HEK293 (cell line): ENCODE measurements at regions not wholly inside any gene's neighbourhood (a gene's known extent, or its start where the extent isn't known, plus 50 kb on each side); places are given as distances from the start of the nearest gene placed in this dataset.
"Not testable (repeated sequence)": the region's sequence is repeated elsewhere in the genome, so short reads cannot be mapped to it uniquely, and the experiment has no call there.

Experiments
- CTCF ChIA-PET: fragments of 350-600 bp; formaldehyde crosslinking; extraction: SDS; loops from one replicate; lab custom pipeline; 2021; ENCODE audit warnings: antibody characterized with exemption; lab: Yijun Ruan, JAX
- POLR2A ChIA-PET: fragments of 300-600 bp; formaldehyde crosslinking; extraction: SDS; loops from one replicate; lab custom pipeline; 2020; ENCODE audit warnings: antibody characterized with exemption, inconsistent platforms; lab: Yijun Ruan, JAX
- H3K27ac ChIP-seq: fragments of 200-500 bp; sonication (Bioruptor generic); 2 replicates; pipeline ENCODE4 v1.5.1; 2014; ENCODE audit warnings: low read depth, low read length, control low read depth, inconsistent platforms; ENCODE audit errors: extremely low read depth
- H3K36me3 ChIP-seq, 2 experiments: fragments of 200-500 bp in 1 of 2; sonication (Bioruptor generic) in 1 of 2; 1 replicate in 1 of 2; 2 replicates in 1 of 2; pipeline ENCODE4 v1.5.1; 2014 to 2017; ENCODE audit warnings: inconsistent platforms in 2 of 2, low read length in 2 of 2; ENCODE audit not compliant: control insufficient read depth in 2 of 2, insufficient read depth in 1 of 2
- H3K4me1 ChIP-seq: fragments of 200-500 bp; sonication (Bioruptor generic); 2 replicates; pipeline ENCODE4 v1.5.1; 2014; ENCODE audit warnings: mild to moderate bottlenecking, low read length, inconsistent platforms; ENCODE audit not compliant: control insufficient read depth, insufficient read depth
- H3K4me3 ChIP-seq: 2 replicates; pipeline ENCODE4 v1.5.1; 2011; ENCODE audit warnings: low read depth, mild to moderate bottlenecking, control low read depth, low read length, moderate library complexity
- H3K9me3 ChIP-seq: fragments of 200-500 bp; sonication (Bioruptor generic); 2 replicates; pipeline ENCODE4 v1.5.1; 2014; ENCODE audit warnings: low read depth, low read length, inconsistent platforms; ENCODE audit not compliant: control insufficient read depth, insufficient read depth
- FEZF1 ChIP-seq: fragments of 450-650 bp; formaldehyde crosslinking; IDR thresholded peaks from 2 replicates; pipeline ENCODE4 v1.5.1; 2016; ENCODE audit warnings: missing biosample characterization, missing genetic modification characterization
- OSR2 ChIP-seq: fragments of 450-650 bp; formaldehyde crosslinking; IDR thresholded peaks from 2 replicates; pipeline ENCODE4 v1.5.1; 2016; ENCODE audit warnings: missing biosample characterization, missing genetic modification characterization
- ZNF350 ChIP-seq: fragments of 450-650 bp; formaldehyde crosslinking; IDR thresholded peaks from 2 replicates; pipeline ENCODE4 v1.5.0; 2017; ENCODE audit warnings: missing biosample characterization, mild to moderate bottlenecking, missing genetic modification characterization
- ZNF518A ChIP-seq: fragments of 450-650 bp; formaldehyde crosslinking; conservative IDR thresholded peaks from 2 replicates; pipeline ENCODE4 v1.5.1; 2016; ENCODE audit warnings: low read depth, missing biosample characterization, missing genetic modification characterization
- ZXDB ChIP-seq: fragments of 450-650 bp; formaldehyde crosslinking; IDR thresholded peaks from 2 replicates; pipeline ENCODE4 v1.5.1; 2016; ENCODE audit warnings: missing biosample characterization, missing genetic modification characterization

GRCh38 chr15:84113919-84114318 is 121.7 kb upstream of the GOLGA6L4 start (continued):
- TF ChIP-seq ZNF518A (tag by site-specific recombination) (no peak), FEZF1 (tag by site-specific recombination) (peak; percentile 48), OSR2 (tag by site-specific recombination) (peak; percentile 66), ZXDB (tag by site-specific recombination) (peak; percentile 65; the same call in 1 of the 2 replicates)

GRCh38 chr15:84114680-84115079 is 120.9 kb upstream of the GOLGA6L4 start:
- H3K9me3 ChIP-seq, H3K36me3 ChIP-seq, H3K4me3 ChIP-seq, POLR2A ChIA-PET, H3K27ac ChIP-seq: not testable (repeated sequence)
- H3K4me1 ChIP-seq, result peaks cover 28% of the 10 kb centered on the region; the same call in 1 of the 2 replicates
- CTCF ChIA-PET, result interaction anchor here (0.6 kb wide), 1 partner anchor 77 kb away, joined by 3 read pairs; no protein-coding TSS in a partner anchor

- H3K4me1 ChIP-seq, H3K9me3 ChIP-seq, H3K27ac ChIP-seq, H3K36me3 ChIP-seq, POLR2A ChIA-PET, H3K4me3 ChIP-seq: not testable (repeated sequence)
- CTCF ChIA-PET, result interaction anchor here (0.6 kb wide), 1 partner anchor 282 kb away, joined by 5 read pairs; no protein-coding TSS in a partner anchor
These were observed 116.2 kb upstream of the GOLGA6L4 start for GRCh38 chr15:84119351-84119750.

GRCh38 chr15:84120903-84121302 is 114.7 kb upstream of the GOLGA6L4 start:
- H3K9me3 ChIP-seq, POLR2A ChIA-PET, CTCF ChIA-PET, H3K36me3 ChIP-seq, H3K27ac ChIP-seq, H3K4me1 ChIP-seq, H3K4me3 ChIP-seq: not testable (repeated sequence)

- H3K4me1 ChIP-seq, H3K36me3 ChIP-seq, CTCF ChIA-PET, H3K27ac ChIP-seq, POLR2A ChIA-PET, H3K4me3 ChIP-seq, H3K9me3 ChIP-seq: not testable (repeated sequence)
These were observed 106.9 kb upstream of the GOLGA6L4 start for GRCh38 chr15:84128706-84129105.

- TF ChIP-seq ZNF350 (tag by site-specific recombination), result peak; percentile 89
- peak; percentile 72 for TF ChIP-seq FEZF1 (tag by site-specific recombination)
- H3K9me3 ChIP-seq, H3K27ac ChIP-seq, H3K4me3 ChIP-seq, H3K4me1 ChIP-seq, H3K36me3 ChIP-seq, POLR2A ChIA-PET: not testable (repeated sequence)
- CTCF ChIA-PET, result interaction anchor here (0.6 kb wide), 1 partner anchor 536 kb away, joined by 3 read pairs; no protein-coding TSS in a partner anchor
These were observed 105.3 kb upstream of the GOLGA6L4 start for GRCh38 chr15:84130098-84130831.

- H3K4me3 ChIP-seq, H3K27ac ChIP-seq, H3K4me1 ChIP-seq, POLR2A ChIA-PET, H3K9me3 ChIP-seq, CTCF ChIA-PET, H3K36me3 ChIP-seq: not testable (repeated sequence)
These were observed 99.6 kb upstream of the GOLGA6L4 start for GRCh38 chr15:84135931-84136456.
